Mucosa of stomach (tissue), 1 donor: ENCODE measurements at regions not wholly inside any gene's neighbourhood (a gene's known extent, or its start where the extent isn't known, plus 50 kb on each side); places are given as distances from the start of the nearest gene placed in this dataset.

Experiments
- H3K27me3 ChIP-seq: one replicate; pipeline ENCODE4 v1.7.0; 2013; ENCODE audit warnings: mild to moderate bottlenecking, low read length; ENCODE audit not compliant: control insufficient read depth, insufficient read depth
- H3K36me3 ChIP-seq: one replicate; pipeline ENCODE4 v1.7.0; 2013; ENCODE audit warnings: low read length; ENCODE audit not compliant: control insufficient read depth, insufficient read depth
- H3K4me1 ChIP-seq: one replicate; pipeline ENCODE4 v1.7.0; 2013; ENCODE audit warnings: mild to moderate bottlenecking, low read length; ENCODE audit not compliant: control insufficient read depth, insufficient read depth
- H3K4me3 ChIP-seq: one replicate; pipeline ENCODE4 v1.7.0; 2013; ENCODE audit warnings: low read length
- H3K9ac ChIP-seq: one replicate; pipeline ENCODE4 v1.7.0; 2013; ENCODE audit warnings: mild to moderate bottlenecking, low read length, moderate library complexity
- H3K9me3 ChIP-seq: one replicate; pipeline ENCODE4 v1.7.0; 2013; ENCODE audit warnings: mild to moderate bottlenecking, low read length, moderate library complexity; ENCODE audit not compliant: control insufficient read depth
- donor health status: Pancreatic carcinoma.

- Histone ChIP-seq H3K9me3 (no peaks in the 10 kb centered on the region), H3K4me1 (peaks cover 8% of the 10 kb centered on the region), H3K36me3 (no peaks in the 10 kb centered on the region), H3K9ac (no peak overlapping the region), H3K4me3 (no peak overlapping the region), H3K27me3 (no peaks in the 10 kb centered on the region)
Measured at GRCh38 chr16:54806881-54807360, 123.7 kb upstream of the IRX5 start.

- H3K9me3 ChIP-seq: no peaks in the 10 kb centered on the region
- H3K9ac ChIP-seq: no peak overlapping the region
- H3K27me3 ChIP-seq: no peaks in the 10 kb centered on the region
- peaks cover 8% of the 10 kb centered on the region for H3K4me1 ChIP-seq
- no peaks in the 10 kb centered on the region for H3K36me3 ChIP-seq
- no peak overlapping the region for H3K4me3 ChIP-seq
Measured at GRCh38 chr16:54806378-54806777, 124.3 kb upstream of the IRX5 start.

DNA sequence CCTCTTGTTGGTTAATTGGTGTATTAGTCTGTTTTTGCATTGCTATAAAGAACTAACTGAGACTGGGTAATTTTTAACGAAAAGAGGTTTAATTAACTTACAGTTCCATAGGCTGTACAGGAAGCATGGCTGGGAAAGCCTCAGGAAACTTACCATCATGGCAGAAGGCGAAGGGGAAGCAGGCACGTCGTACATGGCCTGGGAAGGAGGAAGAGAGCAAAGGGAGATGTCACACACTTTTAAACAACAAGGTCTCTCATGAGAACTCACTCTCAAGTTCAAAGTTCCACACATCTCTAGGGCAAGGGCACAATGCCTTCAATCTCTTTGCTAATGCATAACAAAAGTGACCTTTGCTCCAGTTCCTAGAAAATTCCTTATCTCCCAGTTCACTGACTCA lies 125.0 kb upstream of the IRX5 start:
- peaks cover 8% of the 10 kb centered on the region for H3K4me1 ChIP-seq
- H3K36me3 ChIP-seq: no peaks in the 10 kb centered on the region
- H3K4me3 ChIP-seq: no peak overlapping the region
- no peaks in the 10 kb centered on the region for H3K9me3 ChIP-seq
- H3K9ac ChIP-seq: no peak overlapping the region
- H3K27me3 ChIP-seq: no peaks in the 10 kb centered on the region

DNA sequence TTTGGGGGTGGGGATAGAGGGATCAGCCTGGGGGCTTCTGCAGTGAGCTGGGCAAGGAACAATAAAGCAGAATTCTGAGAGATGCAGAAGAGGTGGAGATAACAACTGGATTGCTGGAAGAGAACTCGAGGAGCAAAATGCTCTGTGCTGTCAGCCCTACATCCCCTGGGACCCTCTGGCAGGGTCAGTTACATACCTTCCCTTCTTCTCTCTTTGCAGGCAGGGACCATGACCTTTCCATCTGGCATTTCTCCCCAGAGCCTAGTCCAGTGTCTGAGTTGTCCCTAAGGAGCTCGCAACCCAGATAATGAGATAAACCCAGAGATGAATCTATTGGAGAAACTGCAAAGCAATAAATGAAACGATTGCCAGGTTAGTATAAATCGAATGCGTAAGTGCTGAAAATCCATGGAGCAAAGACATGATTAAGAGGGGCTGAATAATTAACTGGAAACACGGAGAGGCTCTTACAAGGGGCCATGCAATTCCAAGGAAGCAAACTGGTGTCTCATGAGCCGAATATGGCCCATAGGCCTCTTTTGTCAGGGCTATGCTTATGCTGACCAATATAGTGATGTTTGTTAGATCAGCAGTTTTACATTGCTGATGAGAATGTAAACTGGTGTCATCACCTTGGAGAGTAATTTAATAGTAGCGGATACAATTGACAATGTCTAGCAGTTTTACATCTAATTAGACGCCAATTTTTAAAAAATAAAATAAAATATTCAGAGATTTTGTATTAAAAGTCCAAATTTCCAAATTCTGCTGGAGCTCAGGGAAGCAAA lies 129.4 kb upstream of the IRX5 start:
- Histone ChIP-seq H3K9me3 (no peaks in the 10 kb centered on the region), H3K4me3 (no peak overlapping the region), H3K27me3 (no peaks in the 10 kb centered on the region), H3K9ac (no peak overlapping the region), H3K36me3 (no peaks in the 10 kb centered on the region), H3K4me1 (peaks cover 11% of the 10 kb centered on the region)

DNA sequence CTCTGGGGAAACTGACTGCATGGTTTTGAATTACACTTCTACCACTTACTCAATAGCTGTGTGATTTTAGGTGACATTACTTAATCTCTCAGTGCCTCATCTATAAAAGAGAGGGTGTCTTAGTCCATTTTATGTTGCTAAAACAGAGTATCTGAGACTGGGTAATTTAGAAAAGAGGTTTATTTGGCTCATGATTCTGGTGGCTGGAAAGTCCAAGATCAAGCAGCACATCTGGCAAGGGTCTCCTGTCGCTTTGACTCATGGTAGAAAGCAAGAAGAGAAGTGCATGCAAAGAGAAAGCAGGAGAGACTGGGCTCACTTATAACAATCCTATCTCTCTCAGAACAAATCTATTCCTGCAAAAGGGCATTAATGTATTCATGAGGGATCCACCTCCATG lies 132.4 kb upstream of the IRX5 start:
- H3K9ac ChIP-seq: no peak overlapping the region
- H3K4me1 ChIP-seq: peaks cover 11% of the 10 kb centered on the region
- H3K36me3 ChIP-seq: no peaks in the 10 kb centered on the region
- no peaks in the 10 kb centered on the region for H3K27me3 ChIP-seq
- H3K4me3 ChIP-seq: no peak overlapping the region
- H3K9me3 ChIP-seq: no peaks in the 10 kb centered on the region

- H3K4me1 ChIP-seq: peaks cover 11% of the 10 kb centered on the region
- no peaks in the 10 kb centered on the region for H3K27me3 ChIP-seq
- no peaks in the 10 kb centered on the region for H3K36me3 ChIP-seq
- H3K9ac ChIP-seq: no peak overlapping the region
- H3K4me3 ChIP-seq: no peak overlapping the region
- no peaks in the 10 kb centered on the region for H3K9me3 ChIP-seq
Measured at GRCh38 chr16:54796211-54796610, 134.5 kb upstream of the IRX5 start.

DNA sequence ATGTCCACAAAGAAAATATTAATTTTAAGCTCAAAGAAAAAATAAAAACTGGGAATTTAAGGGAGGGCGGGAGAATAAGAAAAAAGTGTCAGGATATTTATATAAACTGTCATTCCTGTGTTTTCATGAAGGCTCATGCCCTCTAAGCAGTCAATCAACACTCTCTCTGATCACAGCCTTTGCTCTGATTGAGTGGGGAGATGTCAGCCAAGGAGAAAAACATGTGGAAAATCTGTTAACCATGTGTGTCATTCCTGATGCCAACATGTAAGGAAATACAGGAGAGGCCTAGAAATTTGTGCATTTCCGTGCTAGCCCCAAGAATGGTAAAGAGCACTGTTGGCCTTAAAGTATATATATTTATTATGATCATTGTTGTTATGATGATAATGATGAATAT lies 137.9 kb upstream of the IRX5 start:
- peaks cover 11% of the 10 kb centered on the region for H3K4me1 ChIP-seq
- H3K36me3 ChIP-seq: no peaks in the 10 kb centered on the region
- H3K4me3 ChIP-seq: no peak overlapping the region
- H3K9me3 ChIP-seq: no peaks in the 10 kb centered on the region
- no peaks in the 10 kb centered on the region for H3K27me3 ChIP-seq
- H3K9ac ChIP-seq: no peak overlapping the region

DNA sequence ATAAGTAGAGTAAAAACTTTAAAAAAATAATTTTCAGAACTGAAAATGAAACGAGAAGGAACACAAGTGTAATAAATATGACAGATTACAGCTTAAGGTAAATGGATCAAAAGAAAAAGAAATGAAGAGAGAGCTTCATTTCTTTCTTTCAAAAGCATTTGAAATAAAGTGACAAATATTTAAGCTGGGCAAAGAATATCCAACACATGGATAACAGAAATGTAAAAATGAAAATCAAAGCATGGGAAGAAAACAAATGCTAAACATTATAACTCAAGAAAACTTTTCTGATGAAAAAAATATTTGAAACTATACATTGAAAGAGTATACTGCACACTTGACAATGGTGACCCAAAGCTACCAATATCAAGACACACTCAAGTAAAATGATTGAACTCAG lies 143.6 kb upstream of the IRX5 start:
- no peaks in the 10 kb centered on the region for H3K4me1 ChIP-seq
- no peaks in the 10 kb centered on the region for H3K9me3 ChIP-seq
- H3K9ac ChIP-seq: no peak overlapping the region
- H3K36me3 ChIP-seq: no peaks in the 10 kb centered on the region
- H3K4me3 ChIP-seq: no peak overlapping the region
- no peaks in the 10 kb centered on the region for H3K27me3 ChIP-seq

GRCh38 chr16:54783980-54784379 lies 146.7 kb upstream of the IRX5 start:
- no peak overlapping the region for H3K9ac ChIP-seq
- no peaks in the 10 kb centered on the region for H3K36me3 ChIP-seq
- H3K4me1 ChIP-seq: no peaks in the 10 kb centered on the region
- H3K4me3 ChIP-seq: no peak overlapping the region
- H3K9me3 ChIP-seq: no peaks in the 10 kb centered on the region
- no peaks in the 10 kb centered on the region for H3K27me3 ChIP-seq

GRCh38 chr16:54783226-54783625 lies 147.4 kb upstream of the IRX5 start:
- no peaks in the 10 kb centered on the region for H3K9me3 ChIP-seq
- H3K9ac ChIP-seq: no peak overlapping the region
- H3K27me3 ChIP-seq: no peaks in the 10 kb centered on the region
- no peak overlapping the region for H3K4me3 ChIP-seq
- H3K4me1 ChIP-seq: no peaks in the 10 kb centered on the region
- no peaks in the 10 kb centered on the region for H3K36me3 ChIP-seq

DNA sequence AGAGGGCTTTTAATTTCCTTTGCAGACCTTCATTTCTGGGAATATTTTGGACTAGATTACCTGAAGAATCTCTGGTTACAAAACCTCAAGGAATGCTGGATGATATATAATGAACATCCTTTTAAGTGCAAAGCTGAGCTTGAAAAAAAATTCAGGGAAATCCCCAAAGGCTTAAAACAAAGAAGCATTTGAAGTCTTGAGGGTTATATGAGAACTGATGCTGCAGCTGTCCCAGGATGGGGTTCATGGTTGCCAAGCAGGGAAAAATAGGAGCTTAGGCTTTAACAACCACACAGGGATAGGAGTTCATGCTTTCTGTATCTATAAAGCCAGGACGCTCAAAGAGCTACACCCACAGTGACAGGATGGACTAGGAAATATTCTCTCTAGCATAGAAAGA lies 150.4 kb upstream of the IRX5 start:
- no peaks in the 10 kb centered on the region for H3K36me3 ChIP-seq
- H3K4me1 ChIP-seq: no peaks in the 10 kb centered on the region
- no peak overlapping the region for H3K9ac ChIP-seq
- no peaks in the 10 kb centered on the region for H3K27me3 ChIP-seq
- H3K4me3 ChIP-seq: no peak overlapping the region
- H3K9me3 ChIP-seq: no peaks in the 10 kb centered on the region

DNA sequence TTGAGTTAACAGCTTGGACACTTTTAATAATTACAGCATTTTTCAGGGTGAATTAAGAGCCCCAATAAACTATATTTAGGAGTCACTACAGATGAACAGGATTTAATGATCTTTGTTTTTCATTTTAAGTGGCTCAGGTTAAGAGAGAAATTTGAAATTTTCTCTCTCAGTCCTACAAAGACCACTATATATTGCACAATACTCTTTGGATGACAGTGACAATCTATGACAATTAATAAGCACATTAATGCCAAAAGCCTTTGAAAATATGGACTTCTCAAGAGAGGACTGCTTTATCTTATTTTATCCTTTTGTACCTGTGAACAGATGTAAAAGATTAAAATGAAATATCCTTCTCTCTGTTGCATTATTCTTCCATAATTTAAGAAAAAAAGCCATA lies 151.1 kb upstream of the IRX5 start:
- H3K4me3 ChIP-seq: no peak overlapping the region
- no peaks in the 10 kb centered on the region for H3K4me1 ChIP-seq
- H3K9ac ChIP-seq: no peak overlapping the region
- H3K36me3 ChIP-seq: no peaks in the 10 kb centered on the region
- no peaks in the 10 kb centered on the region for H3K9me3 ChIP-seq
- H3K27me3 ChIP-seq: no peaks in the 10 kb centered on the region

DNA sequence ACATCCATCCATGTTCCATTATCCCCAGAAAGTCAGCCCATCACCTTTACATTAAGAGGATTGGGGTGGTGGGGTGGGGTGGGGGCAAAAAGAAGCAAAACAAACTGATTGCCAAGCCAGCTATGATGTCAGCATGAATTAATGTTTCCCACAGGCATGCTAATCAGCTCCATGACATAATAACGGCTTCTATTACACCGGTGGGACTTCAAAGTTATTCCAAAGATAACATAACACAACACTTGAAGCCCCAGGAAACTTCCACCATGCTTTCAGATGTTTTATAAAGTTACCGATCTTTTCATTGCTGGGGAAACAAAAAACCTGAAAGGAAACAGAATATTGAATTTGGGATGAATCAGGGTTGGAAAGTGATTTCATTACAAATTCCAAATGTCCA lies 155.9 kb upstream of the IRX5 start:
- H3K4me1 ChIP-seq: no peaks in the 10 kb centered on the region
- no peak overlapping the region for H3K4me3 ChIP-seq
- no peaks in the 10 kb centered on the region for H3K36me3 ChIP-seq
- no peaks in the 10 kb centered on the region for H3K27me3 ChIP-seq
- H3K9me3 ChIP-seq: no peaks in the 10 kb centered on the region
- H3K9ac ChIP-seq: no peak overlapping the region
